KG1 (cell line): ENCODE measurements at regions not wholly inside any gene's neighbourhood (a gene's known extent, or its start where the extent isn't known, plus 50 kb on each side); places are given as distances from the start of the nearest gene placed in this dataset.
"Not testable (repeated sequence)": the region's sequence is repeated elsewhere in the genome, so short reads cannot be mapped to it uniquely, and the experiment has no call there.

Source experiments
- DNase-seq: peaks from one replicate; lab custom pipeline; 2025; lab: John Stamatoyannopoulos, UW

DNA sequence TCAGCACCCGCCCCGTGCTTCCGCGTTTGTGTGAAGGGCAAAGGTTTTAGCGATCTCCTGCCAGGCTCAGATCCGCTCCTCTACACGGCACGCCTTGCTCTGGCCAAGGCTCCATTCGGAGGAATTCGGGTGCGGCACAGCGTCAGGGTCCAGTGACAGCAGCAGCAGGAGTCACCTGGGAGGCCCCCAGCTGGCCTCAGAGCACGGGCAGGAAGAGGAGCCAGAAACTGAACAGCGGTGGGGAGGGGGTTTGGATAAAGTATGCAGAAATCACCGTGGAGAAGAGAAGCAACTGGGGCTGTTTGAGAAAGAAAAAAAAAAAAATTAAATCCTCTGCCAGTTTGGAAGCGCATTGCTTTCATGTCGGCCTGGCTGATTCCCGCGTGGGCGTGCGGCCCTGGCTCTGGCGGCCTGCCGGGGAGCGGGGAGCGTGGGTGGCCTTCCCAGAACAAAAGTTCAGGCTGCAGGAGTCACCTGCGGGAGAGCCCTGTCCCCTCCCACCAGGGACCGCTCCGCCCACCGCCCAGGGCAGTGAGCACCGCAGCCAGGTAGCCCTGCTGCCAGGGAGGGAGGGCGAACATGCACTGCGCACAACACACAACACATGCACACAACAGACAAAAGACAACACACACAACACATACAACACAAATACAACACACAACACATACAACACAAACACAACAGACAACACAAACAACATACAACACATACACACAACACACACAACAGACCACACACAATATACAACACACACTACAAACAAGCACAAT is 107.6 kb downstream of the ETS2 start:
- no peak for DNase-seq

DNA sequence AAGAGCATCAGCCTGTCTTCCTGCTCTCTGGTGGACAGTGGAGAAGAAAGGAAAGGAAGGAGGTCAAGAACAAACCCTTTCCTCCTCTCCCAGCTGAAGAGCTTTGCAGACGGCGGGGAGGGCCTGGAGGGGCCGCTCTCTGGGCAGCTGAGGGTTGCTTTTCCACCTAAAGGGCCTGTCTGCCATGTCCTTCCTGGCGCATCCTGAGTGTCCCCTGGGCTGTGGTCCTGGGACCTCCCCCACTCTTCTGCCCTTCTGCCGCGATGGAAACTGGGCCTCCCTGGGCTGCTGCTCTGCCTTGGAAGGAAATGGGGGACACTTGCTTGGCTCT is 107.0 kb downstream of the ETS2 start:
- DNase-seq: no peak

- no peak for DNase-seq
Measured at GRCh38 chr21:38912102-38912629, 106.4 kb downstream of the ETS2 start.

DNA sequence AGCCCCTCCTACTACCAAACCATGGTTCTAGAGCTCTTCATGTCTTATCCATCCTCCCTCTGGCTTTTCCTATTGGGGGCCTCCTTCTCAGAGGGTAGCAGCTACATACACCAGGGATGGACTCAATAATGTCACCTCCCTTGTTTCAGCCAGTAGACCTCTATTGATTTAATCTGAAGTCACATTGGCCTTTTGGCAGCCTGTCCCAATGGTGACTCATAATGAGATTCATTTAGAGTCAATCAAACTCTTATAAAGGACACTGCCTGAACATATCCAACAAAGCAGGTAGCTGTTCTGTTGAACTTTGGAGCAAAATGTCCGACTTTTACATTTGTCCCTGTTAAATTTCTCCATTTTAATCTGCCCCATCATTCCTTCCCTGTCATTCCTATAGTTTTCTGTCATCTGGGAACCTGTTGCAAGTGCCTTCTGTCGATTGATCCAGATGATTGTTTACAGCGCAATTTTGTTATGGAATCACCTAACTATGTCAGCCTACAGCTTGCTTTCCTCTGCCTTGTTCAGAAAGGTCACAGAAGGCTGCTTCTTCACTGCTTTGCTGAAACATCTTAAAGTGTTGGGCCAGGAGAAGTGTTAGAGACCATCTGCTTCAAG is 105.9 kb downstream of the ETS2 start:
- no peak for DNase-seq

DNA sequence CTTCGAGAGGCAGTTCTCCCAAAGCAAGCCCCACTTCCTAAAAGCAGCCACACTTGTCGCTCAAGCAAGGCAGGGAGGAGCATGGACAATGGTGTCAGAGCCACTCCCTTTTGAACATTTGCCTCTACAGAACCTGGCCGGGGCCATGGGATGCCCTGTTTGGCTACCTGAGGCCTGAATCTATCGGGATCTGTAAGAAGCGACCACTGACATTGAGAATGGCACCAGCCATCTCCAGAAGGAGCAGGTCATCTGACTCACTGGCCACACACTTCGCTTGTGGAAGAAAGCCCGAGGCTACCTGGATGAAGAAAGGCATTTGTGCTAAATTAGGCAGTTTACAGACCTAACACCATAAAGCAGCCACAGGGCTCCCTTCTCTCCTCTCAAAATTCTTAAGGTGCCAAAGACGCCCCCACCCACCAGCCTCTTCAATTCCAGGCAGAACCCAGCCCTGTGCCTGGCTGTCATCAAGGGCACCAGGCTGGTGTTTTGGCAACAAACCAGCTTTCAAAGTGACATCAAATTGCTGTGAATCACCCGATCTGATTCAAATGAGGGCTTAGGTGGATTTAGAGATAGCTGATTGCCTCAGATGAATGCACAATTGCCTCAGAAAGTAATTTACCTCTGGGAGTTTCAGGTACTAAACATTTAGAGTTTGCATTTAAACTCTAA is 104.8 kb downstream of the ETS2 start:
- no peak for DNase-seq

GRCh38 chr21:38909929-38910328 is 104.2 kb downstream of the ETS2 start:
- DNase-seq: no peak

DNA sequence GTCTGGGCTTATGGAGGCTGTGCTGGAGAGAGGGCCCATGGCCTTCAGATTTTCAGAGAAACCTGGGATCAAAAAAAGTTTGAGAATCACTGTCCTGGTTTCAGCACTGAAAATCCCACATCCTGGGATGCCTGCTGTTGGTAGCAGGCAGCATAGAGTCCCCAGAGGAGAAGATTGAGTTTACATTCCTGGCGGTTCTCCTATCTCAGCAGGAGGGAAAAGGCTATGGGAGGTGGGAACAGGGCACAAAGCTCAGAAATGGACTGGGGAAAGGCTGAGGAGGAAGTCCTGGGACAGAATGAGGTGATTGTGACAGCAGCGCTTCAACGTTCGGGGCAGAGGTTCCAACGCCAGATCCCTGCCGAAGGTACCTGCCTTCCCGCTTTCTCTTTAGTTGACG is 103.4 kb downstream of the ETS2 start:
- no peak for DNase-seq

DNA sequence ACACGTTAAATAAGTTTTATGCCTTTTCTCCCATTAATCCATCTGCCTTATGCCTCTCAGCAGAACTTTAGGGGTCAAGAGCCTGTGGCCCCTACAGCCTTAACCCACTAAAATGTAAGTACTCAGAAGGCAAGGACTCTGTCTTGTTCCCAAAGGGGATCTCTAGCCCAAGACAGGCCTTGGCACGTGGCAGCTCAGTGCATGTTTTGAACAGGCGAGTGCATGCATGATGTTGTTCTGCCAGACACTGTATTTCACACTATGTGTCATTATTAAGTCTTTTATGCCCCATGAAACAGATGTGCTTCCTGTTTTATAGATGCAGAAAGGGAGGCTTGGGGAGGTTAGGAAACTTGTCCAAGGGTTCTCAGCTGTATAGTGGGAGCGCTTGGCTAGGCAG is 102.8 kb downstream of the ETS2 start:
- DNase-seq: no peak

- DNase-seq: no peak
Measured at GRCh38 chr21:38905752-38906151, 100.0 kb downstream of the ETS2 start.

DNA sequence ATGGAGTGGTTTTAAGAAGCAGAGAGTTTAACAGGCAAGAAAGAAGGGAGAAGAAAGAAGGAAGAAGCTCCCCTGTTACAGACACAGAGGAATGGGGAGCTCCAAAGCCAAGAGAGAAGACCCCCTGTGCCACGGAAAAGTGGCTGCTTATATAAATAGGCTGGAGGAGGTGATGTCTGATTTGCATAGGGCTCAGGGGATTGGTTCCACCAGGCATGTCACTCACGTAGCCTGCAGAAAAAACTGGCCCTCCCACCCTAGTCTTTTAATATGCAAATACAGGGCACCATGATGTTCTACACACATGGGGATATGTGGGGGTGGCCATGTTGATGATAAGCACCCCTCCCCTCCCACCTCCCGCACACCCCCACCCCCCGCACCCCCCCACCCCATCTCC is 99.6 kb downstream of the ETS2 start:
- no peak for DNase-seq

- DNase-seq: no peak
Measured at GRCh38 chr21:38903690-38904139, 98.0 kb downstream of the ETS2 start.

GRCh38 chr21:38902608-38903445 is 97.1 kb downstream of the ETS2 start:
- DNase-seq: no peak

DNA sequence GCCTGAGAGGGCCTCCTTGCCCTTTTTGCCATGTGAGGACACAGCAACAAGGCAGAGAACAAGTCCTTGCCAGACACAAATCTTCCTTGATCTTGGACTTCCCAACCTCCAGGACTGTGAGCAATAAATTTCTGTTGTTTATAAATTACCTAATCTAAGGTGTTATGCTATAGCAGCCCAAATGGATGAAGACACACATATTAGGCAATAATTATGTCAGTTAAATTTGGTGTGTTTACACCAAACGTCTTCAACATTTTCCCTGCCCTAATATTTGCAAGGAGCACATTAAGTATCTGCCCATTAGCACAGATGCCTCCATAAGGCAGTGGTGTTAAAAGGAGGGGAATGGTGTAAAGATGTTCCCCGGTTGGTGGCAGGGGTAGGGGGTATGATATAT is 94.8 kb downstream of the ETS2 start:
- no peak for DNase-seq

DNA sequence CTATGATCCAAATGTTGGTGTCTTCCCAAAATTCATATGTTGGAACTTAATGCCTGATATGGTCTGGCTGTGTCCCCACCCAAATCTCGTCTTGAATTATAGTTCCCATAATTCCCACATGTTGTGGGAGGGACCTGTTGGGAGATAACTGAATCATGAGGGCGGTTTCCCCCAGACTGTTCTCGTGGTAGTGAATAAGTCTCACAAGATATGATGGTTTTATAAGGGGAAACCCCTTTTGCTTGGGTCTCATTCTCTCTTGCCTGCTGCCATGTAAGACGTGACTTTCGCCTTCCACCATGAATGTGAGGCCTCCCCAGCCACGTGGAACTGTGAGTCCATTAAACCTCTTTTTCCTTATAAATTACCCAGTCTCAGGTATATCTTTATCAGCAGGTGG is 94.3 kb downstream of the ETS2 start:
- DNase-seq: not testable (repeated sequence)

DNA sequence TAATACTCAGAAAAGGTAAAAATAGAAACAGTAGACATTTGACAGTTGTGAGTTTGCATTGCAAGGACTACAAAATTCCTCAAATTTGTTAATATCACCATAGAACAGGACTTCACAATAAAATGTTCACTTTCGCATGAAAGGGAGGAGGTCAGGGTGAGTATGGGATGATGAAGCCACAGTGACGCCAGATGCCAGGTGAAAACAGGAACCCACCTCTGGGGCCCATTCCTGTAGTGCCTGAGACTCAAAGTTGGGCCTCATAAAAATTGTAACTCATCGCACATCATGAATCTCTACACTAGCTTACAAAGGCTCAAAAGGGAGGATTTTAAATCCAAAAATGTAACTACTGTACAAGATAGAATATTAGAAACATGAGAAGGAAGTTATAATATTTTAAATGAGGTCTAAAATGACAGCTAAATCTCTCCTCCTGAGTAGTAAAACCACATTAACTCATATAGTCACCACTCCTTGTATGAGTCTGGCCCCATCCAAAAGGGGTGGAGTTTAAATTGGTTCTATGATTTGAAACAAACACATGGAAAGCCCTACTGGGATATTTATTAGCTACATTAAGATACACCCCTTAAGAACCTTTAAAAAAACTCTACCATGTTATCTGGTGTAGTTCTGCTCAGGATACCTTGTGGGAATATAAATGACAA is 93.7 kb downstream of the ETS2 start:
- no peak for DNase-seq

DNA sequence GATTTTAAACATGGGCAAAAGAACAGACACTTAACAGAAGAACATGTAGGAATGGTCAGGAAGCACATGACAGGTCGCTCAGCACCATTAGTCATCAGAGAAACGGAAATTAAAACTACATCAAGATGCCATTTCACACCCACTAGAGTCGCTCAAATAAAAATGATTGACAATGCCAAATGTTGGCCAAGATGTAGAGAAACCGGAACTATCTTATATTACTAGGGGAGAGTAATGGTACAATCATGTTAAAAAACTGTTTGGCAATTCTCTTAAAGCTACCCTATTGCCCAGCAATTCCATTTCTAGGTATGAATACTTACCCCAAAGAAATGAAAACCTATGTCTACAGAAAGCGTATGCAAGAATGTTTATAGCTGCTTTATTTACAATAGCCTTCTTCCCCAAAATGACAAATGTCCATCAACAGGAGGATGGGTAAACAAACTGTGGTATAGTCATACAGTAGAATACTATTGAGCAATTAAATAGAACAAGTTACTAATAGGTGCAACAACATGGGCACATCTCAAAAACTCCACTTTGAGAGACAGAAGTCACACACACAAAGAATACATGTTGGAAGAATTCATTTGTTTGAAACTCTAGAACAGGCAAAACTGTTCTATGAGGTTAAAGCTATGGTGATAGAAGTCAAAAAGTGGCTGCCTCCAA is 92.8 kb downstream of the ETS2 start:
- no peak for DNase-seq

GRCh38 chr21:38897532-38898421 is 92.0 kb downstream of the ETS2 start:
- no peak for DNase-seq

DNA sequence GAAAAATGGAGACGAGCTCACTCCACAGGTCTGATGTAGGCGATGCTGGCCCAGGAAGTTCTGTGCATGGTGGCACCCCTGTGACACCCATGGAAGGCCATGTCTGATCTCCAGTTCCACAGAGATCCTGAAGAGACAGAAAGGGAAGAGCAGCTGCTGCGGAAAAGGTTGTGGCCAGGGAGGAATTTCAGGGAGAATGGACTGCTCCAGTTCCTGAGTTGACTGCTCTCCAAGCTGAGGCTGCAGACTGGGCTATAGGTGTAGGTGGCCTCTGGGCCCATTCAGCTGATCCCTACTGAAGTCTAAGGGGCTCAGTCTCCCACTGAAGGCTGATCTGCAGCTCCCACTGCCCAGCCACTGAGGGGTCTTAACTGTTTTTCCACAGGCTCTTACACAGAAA is 89.2 kb downstream of the ETS2 start:
- DNase-seq: no peak

DNA sequence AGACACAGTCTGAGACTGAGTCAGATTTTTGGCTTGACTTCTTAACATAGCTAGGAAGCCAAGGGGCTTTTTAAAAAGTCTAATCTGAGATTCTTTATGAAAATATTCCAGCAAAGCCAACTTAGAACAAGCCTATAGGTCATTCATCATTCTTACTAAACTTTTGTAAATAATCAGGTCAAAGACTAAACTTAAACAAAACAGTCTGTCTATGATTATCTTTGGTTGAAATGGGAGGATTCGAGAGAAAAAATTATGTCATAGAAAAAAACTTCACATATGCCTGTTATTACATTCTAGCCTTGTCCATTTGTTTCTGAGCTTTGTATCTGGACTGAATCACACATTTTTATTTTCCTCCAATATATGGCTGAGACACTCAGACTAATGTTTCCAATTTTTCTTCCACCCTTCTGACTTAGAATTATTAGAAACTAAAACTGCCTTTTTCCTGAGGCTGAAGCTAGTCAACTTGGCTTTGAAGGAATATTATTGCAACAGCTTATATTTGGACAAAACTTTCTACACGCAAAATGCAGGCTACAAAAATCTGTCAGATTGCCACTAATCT is 83.3 kb downstream of the ETS2 start:
- no peak for DNase-seq

- no peak for DNase-seq
Measured at GRCh38 chr21:38887749-38888148, 82.0 kb downstream of the ETS2 start.
